ENCODE measurements at regions not wholly inside any gene's neighbourhood (a gene's known extent, or its start where the extent isn't known, plus 50 kb on each side); places are given as distances from the start of the nearest gene placed in this dataset.

- no CpG with 5 or more reads among the region's 2 CpGs for WGBS (ENCODE audit: insufficient coverage)
- Mint-ChIP-seq H3K4me1 (no peaks in the 10 kb centered on the region), H3K9me3 (peaks cover 7 to 29% (median 25%) of the 10 kb centered on the region in 3 donors), H3K4me3 (no peak overlapping the region), H3K27ac (no peak overlapping the region), H3K27me3 (peaks cover 17 to 33% of the 10 kb centered on the region in 2 donors), H3K36me3 (peaks cover 3% of the 10 kb centered on the region)
- H3K36me3 ChIP-seq (ENCODE audit: control insufficient read depth in 2 of 2, extremely low read depth in 1 of 2, insufficient read depth in 1 of 2, low read length in 1 of 2) = no peaks in the 10 kb centered on the region
- H3K27me3 ChIP-seq (replicated peaks in 1 of 2; ENCODE audit: control insufficient read depth in 2 of 2, extremely low read depth in 1 of 2, insufficient read depth in 2 of 2, low read length in 1 of 2) = peaks cover 0 to 5% of the 10 kb centered on the region in 2 experiments
- CTCF ChIA-PET = no interaction called here
- H3K4me1 ChIP-seq (ENCODE audit: control insufficient read depth in 1 of 2, extremely low read depth in 1 of 2, insufficient read depth in 2 of 2, low read length in 2 of 2) = no peaks in the 10 kb centered on the region
- H3K27ac ChIP-seq (ENCODE audit: low read length) = no peak overlapping the region
- DNase-seq = no peak
- POLR2A ChIA-PET = no interaction called here
- no peak overlapping the region for H3K4me3 ChIP-seq (ENCODE audit: control insufficient read depth in 1 of 2, extremely low read depth in 1 of 2, low read length in 1 of 2)
- no peak for ATAC-seq (replicated peaks in 1 of 4)
- no peaks in the 10 kb centered on the region for H3K9me3 ChIP-seq
These were observed 53.0 kb upstream of the NAMPT start for GRCh38 chr7:106337754-106338153.

DNA sequence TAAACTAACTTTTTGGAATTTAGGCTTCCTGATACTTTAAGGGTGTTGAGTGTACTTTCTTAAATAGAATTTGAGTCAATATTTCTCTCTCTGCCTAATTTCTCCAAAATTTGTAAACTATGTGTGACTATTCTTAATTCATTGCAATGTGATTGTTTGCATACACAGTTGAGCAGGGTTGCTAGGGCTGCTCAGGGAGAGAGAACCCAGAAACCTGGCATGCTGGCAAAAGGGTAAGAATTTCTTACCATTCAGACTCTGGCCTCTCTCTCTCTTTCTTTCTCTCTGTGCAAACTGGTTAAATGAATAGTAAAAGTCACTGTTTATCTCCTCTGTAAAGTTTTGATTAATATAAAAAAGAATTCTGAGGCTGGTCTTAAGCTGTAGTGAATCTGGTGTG is 51.0 kb upstream of the NAMPT start:
- Mint-ChIP-seq H3K36me3 (no peaks in the 10 kb centered on the region), H3K27ac (no peak overlapping the region), H3K27me3 (peaks cover 13 to 38% of the 10 kb centered on the region in 2 donors), H3K4me1 (no peaks in the 10 kb centered on the region), H3K4me3 (no peak overlapping the region), H3K9me3 (peaks cover 0 to 17% (median 12%) of the 10 kb centered on the region in 3 donors)
- H3K4me1 ChIP-seq (ENCODE audit: control insufficient read depth in 1 of 2, extremely low read depth in 1 of 2, insufficient read depth in 2 of 2, low read length in 2 of 2) = no peaks in the 10 kb centered on the region
- no peak for DNase-seq
- no peaks in the 10 kb centered on the region for H3K36me3 ChIP-seq (ENCODE audit: control insufficient read depth in 2 of 2, extremely low read depth in 1 of 2, insufficient read depth in 1 of 2, low read length in 1 of 2)
- H3K27ac ChIP-seq (ENCODE audit: low read length) = no peak overlapping the region
- ATAC-seq (replicated peaks in 1 of 4) = no peak
- no peak overlapping the region for H3K4me3 ChIP-seq (ENCODE audit: control insufficient read depth in 1 of 2, extremely low read depth in 1 of 2, low read length in 1 of 2)
- H3K27me3 ChIP-seq (replicated peaks in 1 of 2; ENCODE audit: control insufficient read depth in 2 of 2, extremely low read depth in 1 of 2, insufficient read depth in 2 of 2, low read length in 1 of 2) = no peaks in the 10 kb centered on the region
- no peaks in the 10 kb centered on the region for H3K9me3 ChIP-seq
- ChIA-PET CTCF (interaction anchor here in 1 of 2 donors (0.6 kb wide), 1 partner anchor 36 kb away, joined by 3 read pairs; no protein-coding TSS in a partner anchor), POLR2A (no interaction called here)

Data from T-cell (primary cell).